Activated CD4-positive, alpha-beta T cell treated with anti-CD3 and anti-CD28 coated beads for 36 hours (primary cell): ENCODE measurements at regions not wholly inside any gene's neighbourhood (a gene's known extent, or its start where the extent isn't known, plus 50 kb on each side); places are given as distances from the start of the nearest gene placed in this dataset.

Experiments used
- ATAC-seq: fragments of 200-7000 bp; cut with Tn5 transposase; one replicate; pipeline ENCODE4 v1.10.0; 2021; ENCODE audit warnings: mild to moderate bottlenecking, moderate library complexity
- CTCF ChIA-PET: fragments of 350-600 bp; sonication (Branson Sonifier 250); formaldehyde crosslinking; loops from one replicate; lab custom pipeline; 2021; ENCODE audit warnings: antibody characterized with exemption; lab: Charles Lee
- POLR2A ChIA-PET: fragments of 350-600 bp; sonication (Branson Sonifier 250); formaldehyde crosslinking; loops from one replicate; lab custom pipeline; 2021; ENCODE audit warnings: antibody characterized with exemption, inconsistent platforms; lab: Charles Lee
- DNase-seq: peaks from one replicate; pipeline ENCODE4 v3.0.0-alpha.2; 2020
- H3K27ac Mint-ChIP-seq: one replicate; pipeline ENCODE4 v1.8.0; 2021; ENCODE audit warnings: mixed read lengths
- H3K27me3 Mint-ChIP-seq: one replicate; pipeline ENCODE4 v1.8.0; 2021; ENCODE audit warnings: mixed read lengths
- H3K36me3 Mint-ChIP-seq: one replicate; pipeline ENCODE4 v1.8.0; 2021; ENCODE audit warnings: low read depth, mixed read lengths
- H3K4me1 Mint-ChIP-seq: one replicate; pipeline ENCODE4 v1.8.0; 2021; ENCODE audit warnings: mixed read lengths
- H3K4me3 Mint-ChIP-seq: one replicate; pipeline ENCODE4 v1.8.0; 2021; ENCODE audit warnings: mild to moderate bottlenecking, moderate library complexity, mixed read lengths
- H3K9me3 Mint-ChIP-seq: one replicate; pipeline ENCODE4 v1.8.0; 2021; ENCODE audit warnings: low read depth, mixed read lengths
- intact Hi-C, 2 experiments: fragments of 100-400 bp; cut with DNase I in 1 of 2; cut with micrococcal nuclease in 1 of 2; formaldehyde crosslinking; loops; one replicate each; pipeline versions ENCODE4 v1.14.2 to v1.15.1; 2022 to 2024; cut with DNase I, micrococcal nuclease

DNA sequence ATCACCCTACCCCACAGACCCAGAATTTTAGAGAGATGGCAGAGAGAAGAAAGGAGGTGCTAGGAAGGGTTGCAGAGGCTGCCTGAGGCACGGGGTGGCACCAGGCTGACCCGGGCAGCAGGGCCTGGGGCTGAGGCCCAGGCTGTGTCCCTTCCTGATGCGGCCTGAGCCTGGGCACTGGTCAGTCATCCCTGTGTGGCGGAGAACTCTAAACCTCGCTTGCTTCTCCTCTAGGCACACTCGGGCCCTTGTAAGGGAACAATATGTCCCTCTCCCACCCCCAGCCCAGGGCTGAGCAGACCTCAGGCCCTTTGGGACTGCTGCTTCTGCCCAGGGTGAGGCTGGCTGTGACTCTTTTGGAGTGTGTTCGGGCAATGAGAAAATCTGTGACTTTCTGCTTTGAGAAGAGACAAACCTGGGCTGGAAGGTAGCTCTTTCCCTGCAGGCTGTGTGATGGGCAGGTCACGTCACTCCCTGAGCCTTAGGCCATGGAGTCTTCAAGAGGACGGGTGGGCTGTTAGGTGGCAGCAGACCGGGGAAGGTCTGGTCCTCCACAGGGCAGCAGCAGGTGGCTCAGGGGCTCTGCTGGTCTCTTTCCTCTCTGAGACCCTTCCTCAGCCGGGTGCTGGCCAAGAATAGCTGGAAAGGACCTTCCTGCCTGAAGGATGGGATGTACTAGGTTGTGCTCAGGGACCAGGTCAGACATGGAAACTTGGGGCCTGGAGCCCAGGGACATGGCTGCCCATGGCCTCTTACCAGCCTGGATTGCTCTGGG is 96.8 kb downstream of the GLI2 start:
- ChIA-PET POLR2A (no interaction called here), CTCF (no interaction called here)
- Mint-ChIP-seq H3K4me1 (no peaks in the 10 kb centered on the region), H3K27me3 (no peaks in the 10 kb centered on the region), H3K27ac (no peak overlapping the region), H3K4me3 (no peak overlapping the region), H3K36me3 (no peaks in the 10 kb centered on the region), H3K9me3 (no peaks in the 10 kb centered on the region)
- ATAC-seq (no peak), DNase-seq (no peak)
- intact Hi-C loops, result no loop called here

DNA sequence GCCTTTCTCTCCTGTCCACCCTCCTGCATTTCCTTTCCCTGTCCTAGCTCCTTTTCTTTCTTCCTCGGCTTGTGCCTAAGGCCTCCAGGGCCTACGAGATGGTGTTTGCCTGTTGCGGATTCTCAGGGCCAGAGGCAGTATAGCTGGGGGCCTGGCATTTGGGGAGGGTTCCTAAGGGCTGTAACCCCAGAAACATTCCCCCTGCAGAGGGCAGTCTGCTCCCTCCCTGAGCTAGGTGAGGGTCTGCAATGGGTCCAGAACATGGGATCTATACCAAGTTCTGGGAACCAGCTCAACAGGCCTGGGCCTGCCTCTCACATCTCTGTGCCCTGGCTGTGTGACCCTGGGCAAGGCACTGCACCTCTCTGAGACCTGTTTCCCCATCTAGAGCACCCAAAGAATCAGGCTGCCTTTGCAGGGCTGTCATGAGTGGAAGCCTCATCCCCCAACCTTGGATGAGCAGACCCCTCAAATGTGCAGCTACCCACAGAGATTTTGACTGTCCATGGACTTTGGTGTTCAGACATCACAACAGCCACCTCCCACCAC is 97.5 kb downstream of the GLI2 start:
- ChIA-PET POLR2A (no interaction called here), CTCF (interaction anchor here (0.6 to 1.0 kb wide), 2 partner anchors 98 to 280 kb away, joined by 3 read pairs; no protein-coding TSS in a partner anchor)
- H3K4me3 Mint-ChIP-seq, result no peak overlapping the region
- intact Hi-C loops, result no loop called here
- H3K4me1 Mint-ChIP-seq, result no peaks in the 10 kb centered on the region
- no peak for ATAC-seq
- H3K9me3 Mint-ChIP-seq, result no peaks in the 10 kb centered on the region
- no peaks in the 10 kb centered on the region for H3K27me3 Mint-ChIP-seq
- no peak overlapping the region for H3K27ac Mint-ChIP-seq
- no peaks in the 10 kb centered on the region for H3K36me3 Mint-ChIP-seq
- DNase-seq, result no peak

DNA sequence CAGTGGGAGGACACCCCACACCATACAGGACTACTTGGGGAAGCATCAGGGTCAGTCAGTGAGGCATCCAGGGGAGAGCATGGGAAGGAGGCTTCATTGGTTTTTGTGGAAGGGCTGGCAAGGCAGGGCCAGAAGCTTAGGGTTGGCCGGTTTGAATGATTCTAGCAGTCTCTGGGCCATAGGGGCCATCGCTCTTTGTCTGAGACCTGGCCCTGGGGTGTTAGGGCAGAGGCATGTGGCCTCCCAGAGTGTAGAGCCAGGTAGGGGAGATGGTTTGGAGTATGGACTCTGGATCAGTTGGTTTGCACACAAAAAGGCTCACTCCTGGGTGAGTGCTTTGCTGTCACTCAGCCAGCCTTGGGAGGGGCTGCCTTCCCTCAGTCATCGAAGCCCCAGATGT is 98.5 kb downstream of the GLI2 start:
- DNase-seq (no peak), ATAC-seq (no peak)
- Mint-ChIP-seq H3K4me3 (no peak overlapping the region), H3K36me3 (no peaks in the 10 kb centered on the region), H3K27me3 (no peaks in the 10 kb centered on the region), H3K9me3 (no peaks in the 10 kb centered on the region), H3K27ac (no peak overlapping the region), H3K4me1 (no peaks in the 10 kb centered on the region)
- ChIA-PET CTCF (interaction anchor here (1.0 kb wide), 1 partner anchor 99 kb away, joined by 3 read pairs; no protein-coding TSS in a partner anchor), POLR2A (interaction anchor here (0.6 kb wide), 1 partner anchor 364 kb away, joined by 9 read pairs; no protein-coding TSS in a partner anchor)
- intact Hi-C loops, result no loop called here

DNA sequence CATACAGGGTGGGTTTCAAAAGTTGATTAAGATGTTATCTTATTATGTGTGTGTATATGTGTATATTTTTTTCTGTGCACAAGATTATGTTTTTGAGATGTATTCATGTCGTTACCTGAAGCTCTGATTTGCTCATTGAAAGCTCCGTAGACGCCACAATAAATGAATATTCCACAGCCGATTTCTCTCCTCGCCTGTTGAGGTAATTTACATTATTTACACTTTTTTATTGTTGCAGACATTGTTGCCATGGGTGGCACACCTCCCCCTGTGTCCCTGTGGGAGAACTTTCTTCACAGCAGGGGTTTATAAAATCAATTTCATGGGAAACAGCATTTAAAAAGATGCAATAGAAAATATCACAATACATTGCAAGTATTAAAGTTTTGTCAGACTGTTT is 100.6 kb downstream of the GLI2 start:
- POLR2A ChIA-PET, result no interaction called here
- no peak overlapping the region for H3K4me3 Mint-ChIP-seq
- no peaks in the 10 kb centered on the region for H3K36me3 Mint-ChIP-seq
- no peaks in the 10 kb centered on the region for H3K4me1 Mint-ChIP-seq
- no peak overlapping the region for H3K27ac Mint-ChIP-seq
- ATAC-seq (no peak), DNase-seq (no peak)
- CTCF ChIA-PET, result interaction anchor here (0.6 kb wide), 1 partner anchor 1242 kb away, joined by 3 read pairs; no protein-coding TSS in a partner anchor
- H3K9me3 Mint-ChIP-seq, result no peaks in the 10 kb centered on the region
- H3K27me3 Mint-ChIP-seq, result peaks cover 3% of the 10 kb centered on the region
- intact Hi-C loops, result no loop called here

GRCh38 chr2:120840795-120841487 is 105.3 kb downstream of the GLI2 start:
- H3K27me3 Mint-ChIP-seq, result peaks cover 3% of the 10 kb centered on the region
- no peak overlapping the region for H3K27ac Mint-ChIP-seq
- H3K9me3 Mint-ChIP-seq, result no peaks in the 10 kb centered on the region
- no peaks in the 10 kb centered on the region for H3K4me1 Mint-ChIP-seq
- intact Hi-C loops, result no loop called here
- H3K4me3 Mint-ChIP-seq, result no peak overlapping the region
- no peaks in the 10 kb centered on the region for H3K36me3 Mint-ChIP-seq
- POLR2A ChIA-PET, result no interaction called here
- no peak for DNase-seq
- CTCF ChIA-PET, result no interaction called here
- ATAC-seq, result no peak

DNA sequence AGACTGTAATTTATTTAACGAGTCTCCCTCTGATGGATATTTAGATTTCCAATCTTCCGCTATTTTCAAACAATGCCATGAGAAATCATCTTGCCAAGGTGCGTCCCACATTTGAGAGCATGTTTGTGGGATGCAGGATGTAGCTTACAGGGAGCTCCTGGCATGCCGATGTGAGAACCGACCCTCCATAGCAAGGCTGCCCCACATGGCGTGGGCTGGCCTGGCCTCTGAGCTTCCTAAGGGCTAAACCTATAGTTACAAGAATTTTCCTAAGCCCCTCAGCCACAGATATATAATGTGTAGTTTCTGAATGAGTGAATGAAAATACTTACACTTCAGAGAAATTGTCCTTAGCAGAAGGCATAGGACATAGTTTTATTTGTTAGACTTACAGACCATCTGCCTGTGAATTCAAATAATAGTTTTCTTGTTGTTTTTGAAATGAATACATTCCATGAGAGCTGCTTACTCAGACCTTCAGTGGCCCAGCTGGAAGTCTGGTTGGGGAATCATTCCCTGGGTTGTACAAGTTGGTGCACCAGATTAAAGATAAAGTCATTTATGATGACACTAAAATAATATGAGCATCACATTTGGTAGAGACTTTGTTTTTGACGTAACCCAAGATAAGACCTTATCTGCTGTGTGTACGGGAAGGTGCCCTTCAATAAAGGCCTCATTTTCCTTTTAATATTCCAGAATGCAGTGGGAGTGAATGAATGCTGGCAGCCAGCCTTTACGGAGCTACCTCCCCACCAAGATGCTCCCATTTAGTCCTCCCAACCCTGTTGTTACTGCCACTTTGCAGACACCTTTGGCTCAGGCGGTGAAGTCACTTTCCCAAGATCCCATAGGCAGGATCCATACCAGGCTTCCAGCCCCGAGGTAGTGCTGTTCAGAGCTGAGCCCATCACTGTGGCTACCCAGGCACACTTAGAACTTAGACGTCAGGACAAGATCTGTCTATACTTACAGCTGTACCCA is 107.1 kb downstream of the GLI2 start:
- ChIA-PET POLR2A (no interaction called here), CTCF (no interaction called here)
- Mint-ChIP-seq H3K4me1 (no peaks in the 10 kb centered on the region), H3K36me3 (no peaks in the 10 kb centered on the region), H3K9me3 (no peaks in the 10 kb centered on the region), H3K27ac (no peak overlapping the region), H3K4me3 (no peak overlapping the region), H3K27me3 (peaks cover 3% of the 10 kb centered on the region)
- intact Hi-C loops, result no loop called here
- DNase-seq (no peak), ATAC-seq (no peak)

DNA sequence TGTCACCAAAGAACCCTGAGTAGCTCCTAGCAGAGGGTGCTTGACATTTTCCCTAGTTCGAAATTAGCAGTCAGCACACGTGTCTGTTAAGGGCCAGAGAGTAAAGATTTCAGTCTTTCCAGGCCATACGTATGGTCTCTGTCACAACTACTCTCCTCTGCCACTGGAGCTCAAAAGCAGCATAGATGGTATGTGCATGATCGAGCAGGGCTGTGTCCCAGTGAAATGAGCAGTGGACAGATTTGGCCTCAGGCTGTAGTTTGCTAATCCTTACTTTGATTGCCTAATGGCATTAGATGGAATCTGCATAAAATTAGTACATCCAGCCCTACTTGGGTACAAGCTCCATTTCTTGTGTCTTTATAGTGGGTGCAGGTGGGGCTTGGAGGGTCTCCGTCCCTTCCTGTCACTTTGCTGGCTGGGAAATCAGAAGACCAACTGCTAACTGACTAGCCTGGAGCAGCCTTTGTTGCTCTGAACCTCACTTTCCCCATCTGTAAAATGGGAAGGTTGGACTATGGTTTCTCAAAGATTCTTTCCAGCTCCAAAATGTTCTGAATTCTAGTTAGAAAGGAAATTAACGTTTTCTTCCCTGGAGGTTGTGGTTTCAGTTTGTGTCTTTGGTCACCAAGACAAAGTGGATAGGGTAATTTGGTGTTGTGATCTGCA is 108.5 kb downstream of the GLI2 start:
- intact Hi-C loops, result no loop called here
- no peak for DNase-seq
- ChIA-PET CTCF (no interaction called here), POLR2A (no interaction called here)
- H3K4me3 Mint-ChIP-seq, result no peak overlapping the region
- ATAC-seq, result no peak
- H3K27ac Mint-ChIP-seq, result no peak overlapping the region
- H3K36me3 Mint-ChIP-seq, result no peaks in the 10 kb centered on the region
- peaks cover 4% of the 10 kb centered on the region for H3K9me3 Mint-ChIP-seq
- no peaks in the 10 kb centered on the region for H3K4me1 Mint-ChIP-seq
- H3K27me3 Mint-ChIP-seq, result peaks cover 3% of the 10 kb centered on the region

DNA sequence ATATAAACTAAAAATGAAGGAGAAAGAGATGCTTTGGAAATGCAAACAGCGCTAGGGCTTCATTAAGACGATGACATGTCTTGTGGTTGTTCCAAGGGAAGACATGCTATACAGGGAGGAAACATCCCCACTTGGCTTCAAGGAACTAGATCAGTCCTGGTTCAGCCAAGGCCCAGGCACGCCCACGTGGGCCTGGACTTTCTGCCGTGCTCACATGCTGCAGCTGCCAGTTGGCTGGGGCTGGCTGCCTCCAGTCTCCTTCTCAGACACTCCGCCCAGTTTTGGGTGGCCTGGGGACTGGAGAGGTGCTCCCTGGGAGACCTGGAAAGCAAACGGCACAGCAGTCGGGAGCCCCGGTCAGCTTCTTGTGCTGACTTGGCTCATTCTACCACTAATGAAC is 109.6 kb downstream of the GLI2 start:
- Mint-ChIP-seq H3K27me3 (no peaks in the 10 kb centered on the region), H3K27ac (no peak overlapping the region), H3K4me1 (no peaks in the 10 kb centered on the region), H3K4me3 (no peak overlapping the region), H3K9me3 (peaks cover 11% of the 10 kb centered on the region), H3K36me3 (no peaks in the 10 kb centered on the region)
- no peak for ATAC-seq
- POLR2A ChIA-PET, result no interaction called here
- CTCF ChIA-PET, result no interaction called here
- intact Hi-C loops, result no loop called here
- DNase-seq, result no peak

DNA sequence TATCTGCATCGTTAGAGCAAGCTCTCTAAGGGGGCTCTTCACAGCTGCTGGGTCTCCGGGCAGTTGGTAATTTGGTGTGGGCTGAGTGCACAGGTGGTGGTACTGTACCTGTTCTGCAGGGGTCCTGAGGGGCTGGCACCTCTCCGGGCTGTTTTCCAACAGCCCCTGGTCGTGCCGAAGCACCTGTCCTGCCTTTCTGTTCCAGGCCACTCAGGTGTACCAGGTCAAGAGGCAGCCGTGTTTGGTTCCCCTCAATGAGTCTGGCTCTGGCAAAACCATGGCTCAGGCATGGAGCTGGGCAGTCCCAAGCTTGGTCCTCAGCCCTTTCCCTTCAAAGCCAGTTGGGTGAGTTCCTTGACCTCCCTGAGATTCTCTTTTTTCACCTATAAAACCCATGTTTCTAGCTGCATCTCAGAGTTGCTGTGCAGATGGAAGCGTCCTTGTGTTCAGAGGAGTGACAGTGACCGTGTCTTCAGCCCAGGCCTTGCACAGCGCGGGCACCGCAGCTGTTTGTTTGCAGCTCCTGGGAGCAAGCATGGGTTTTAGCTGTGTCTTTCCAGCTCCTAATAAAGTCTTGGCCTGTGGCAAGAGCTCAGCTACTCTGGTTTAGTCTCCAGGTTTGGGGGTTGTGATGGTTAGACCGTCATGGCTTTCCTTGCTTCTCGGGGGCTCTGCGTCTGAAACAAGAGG is 110.9 kb downstream of the GLI2 start:
- Mint-ChIP-seq H3K27me3 (no peaks in the 10 kb centered on the region), H3K4me1 (no peaks in the 10 kb centered on the region), H3K4me3 (no peak overlapping the region), H3K27ac (no peak overlapping the region), H3K36me3 (no peaks in the 10 kb centered on the region), H3K9me3 (peaks cover 11% of the 10 kb centered on the region)
- intact Hi-C loops, result no loop called here
- ChIA-PET CTCF (interaction anchor here (1.2 kb wide), 1 partner anchor 224 kb away, joined by 5 read pairs; no protein-coding TSS in a partner anchor), POLR2A (no interaction called here)
- no peak for ATAC-seq
- DNase-seq, result no peak

DNA sequence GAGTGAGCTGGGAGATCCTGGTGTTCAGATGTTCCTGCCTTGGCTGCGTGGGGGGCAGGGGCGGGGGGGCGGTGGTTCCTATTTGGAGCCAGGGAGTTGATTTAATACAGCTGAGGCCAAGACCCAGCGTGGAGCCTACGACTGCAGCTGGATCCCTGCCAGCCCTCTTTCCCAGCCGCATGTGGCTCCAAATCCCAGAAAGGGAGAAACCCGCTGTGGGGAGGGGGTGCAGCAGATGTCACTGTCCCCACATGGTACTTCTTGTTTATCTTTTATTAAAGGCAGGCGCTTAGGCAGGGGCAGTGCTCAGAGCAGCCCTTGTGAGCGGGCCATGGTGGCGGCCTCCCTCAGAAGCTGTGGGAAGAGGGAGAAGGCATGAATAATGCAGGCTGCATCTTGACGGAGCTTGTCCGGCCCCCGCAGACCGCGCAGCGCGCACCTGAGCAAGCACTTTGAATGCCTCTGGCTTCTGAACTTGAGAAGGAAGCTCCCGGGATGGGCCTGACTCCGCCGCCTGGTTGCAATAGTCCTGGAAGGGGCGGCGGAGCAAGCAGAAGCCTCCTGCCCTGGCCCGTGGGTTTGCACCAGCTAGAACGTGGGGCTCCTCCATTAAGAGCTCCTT is 112.1 kb downstream of the GLI2 start:
- Mint-ChIP-seq H3K27me3 (no peaks in the 10 kb centered on the region), H3K9me3 (peaks cover 11% of the 10 kb centered on the region), H3K4me1 (no peaks in the 10 kb centered on the region), H3K4me3 (no peak overlapping the region), H3K36me3 (no peaks in the 10 kb centered on the region), H3K27ac (no peak overlapping the region)
- CTCF ChIA-PET, result no interaction called here
- intact Hi-C loops, result no loop called here
- POLR2A ChIA-PET, result no interaction called here
- DNase-seq (no peak), ATAC-seq (no peak)
